Prostate gland (tissue), 2 donors: ENCODE measurements at regions not wholly inside any gene's neighbourhood (a gene's known extent, or its start where the extent isn't known, plus 50 kb on each side); places are given as distances from the start of the nearest gene placed in this dataset.
"Not testable (repeated sequence)": the region's sequence is repeated elsewhere in the genome, so short reads cannot be mapped to it uniquely, and the experiment has no call there.

ENCODE experiments used
- DNase-seq: peaks from one replicate; pipeline ENCODE4 v3.0.0-alpha.2; 2019; ENCODE audit warnings: low spot score
- H3K27ac ChIP-seq, 2 donors: fragments of 200-600 bp; sonication (generic); 2 replicates each; pipeline ENCODE4 v1.5.1; 2017 to 2019
- H3K27me3 ChIP-seq: fragments of 200-600 bp; sonication (generic); replicated peaks from 2 replicates; pipeline ENCODE4 v1.5.1; 2019; ENCODE audit not compliant: insufficient read depth
- H3K36me3 ChIP-seq, 2 donors: fragments of 200-600 bp; sonication (generic); 1 replicate in 1 of 2; 2 replicates in 1 of 2; pipeline versions ENCODE4 v1.5.1 to v1.8.1; 2017 to 2019
- H3K4me1 ChIP-seq: fragments of 200-600 bp; sonication (generic); replicated peaks from 2 replicates; pipeline ENCODE4 v1.5.1; 2019
- H3K4me3 ChIP-seq, 2 donors: fragments of 200-600 bp; sonication (generic); 2 replicates each; pipeline ENCODE4 v1.5.1; 2017 to 2019
- H3K9me3 ChIP-seq: fragments of 200-600 bp; sonication (generic); 2 replicates; pipeline ENCODE4 v1.5.1; 2017
- CTCF ChIP-seq, 4 experiments: fragments of 200-600 bp in 2 of 4; fragments of 450-650 bp in 2 of 4; sonication (generic) in 2 of 4; IDR thresholded peaks; 1 replicate in 3 of 4; 2 replicates in 1 of 4; pipeline ENCODE4 v1.5.1; 2016 to 2019; ENCODE audit warnings: antibody characterized with exemption in 4 of 4, mild to moderate bottlenecking in 2 of 4, moderate library complexity in 2 of 4
- POLR2A ChIP-seq: fragments of 450-650 bp; IDR thresholded peaks from one replicate; pipeline ENCODE4 v1.6.1; 2016; ENCODE audit warnings: antibody characterized with exemption, mild to moderate bottlenecking
- POLR2AphosphoS5 ChIP-seq: sonication (generic); formaldehyde crosslinking; IDR thresholded peaks from one replicate; pipeline ENCODE4 v1.6.1; 2017; ENCODE audit warnings: antibody characterized with exemption
- WGBS: methylation state at CpG from one replicate; pipeline ENCODE4 v1.1.5; 2018; 5-methylcytosine and 5-hydroxymethylcytosine counted together
- intact Hi-C: fragments of 100-400 bp; cut with DNase I; formaldehyde crosslinking; loops from one replicate; pipeline ENCODE4 v1.14.2; 2022

GRCh38 chr20:57818418-57819181, 108.8 kb upstream of the PMEPA1 start:
- Histone ChIP-seq H3K9me3 (no peaks in the 10 kb centered on the region), H3K36me3 (no peaks in the 10 kb centered on the region), H3K4me1 (no peaks in the 10 kb centered on the region), H3K4me3 (no peak overlapping the region), H3K27ac (no peak overlapping the region), H3K27me3 (no peaks in the 10 kb centered on the region)
- DNase-seq: no peak
- WGBS: 70% methylated on average over 12 of the region's 12 CpGs
- intact Hi-C loops: no loop called here
- TF ChIP-seq CTCF (IDR thresholded peaks at IDR 0.05) (no peak), POLR2AphosphoS5 (no peak), POLR2A (no peak)

GRCh38 chr20:57815405-57815804, 105.6 kb upstream of the PMEPA1 start:
- over 99% methylated on average over 4 of the region's 4 CpGs for WGBS
- Histone ChIP-seq H3K9me3 (no peaks in the 10 kb centered on the region), H3K27me3 (no peaks in the 10 kb centered on the region), H3K4me1 (peaks cover 2% of the 10 kb centered on the region), H3K36me3 (no peaks in the 10 kb centered on the region), H3K27ac (no peak overlapping the region), H3K4me3 (no peak overlapping the region)
- TF ChIP-seq POLR2A (no peak), CTCF (IDR thresholded peaks at IDR 0.05) (no peak), POLR2AphosphoS5 (no peak)
- no peak for DNase-seq
- intact Hi-C loops: no loop called here

GRCh38 chr20:57814529-57814928, 104.7 kb upstream of the PMEPA1 start:
- Histone ChIP-seq H3K9me3 (no peaks in the 10 kb centered on the region), H3K4me3 (no peak overlapping the region), H3K36me3 (no peaks in the 10 kb centered on the region), H3K4me1 (peaks cover 2% of the 10 kb centered on the region), H3K27me3 (no peaks in the 10 kb centered on the region), H3K27ac (no peak overlapping the region)
- intact Hi-C loops: no loop called here
- DNase-seq: no peak
- 97% methylated on average over 6 of the region's 6 CpGs for WGBS
- TF ChIP-seq CTCF (IDR thresholded peaks at IDR 0.05) (no peak), POLR2A (no peak), POLR2AphosphoS5 (no peak)

GRCh38 chr20:57813509-57814269, 103.9 kb upstream of the PMEPA1 start:
- WGBS: 95% methylated on average over 6 of the region's 6 CpGs
- Histone ChIP-seq H3K9me3 (no peaks in the 10 kb centered on the region), H3K27ac (no peak overlapping the region), H3K27me3 (no peaks in the 10 kb centered on the region), H3K4me3 (no peak overlapping the region), H3K36me3 (no peaks in the 10 kb centered on the region), H3K4me1 (peaks cover 2% of the 10 kb centered on the region)
- intact Hi-C loops: no loop called here
- TF ChIP-seq CTCF (IDR thresholded peaks at IDR 0.05): no peak
- no peak for TF ChIP-seq POLR2A
- TF ChIP-seq POLR2AphosphoS5: no peak
- no peak for DNase-seq

GRCh38 chr20:57812632-57813031, 102.8 kb upstream of the PMEPA1 start:
- DNase-seq, intact Hi-C loops, H3K27ac ChIP-seq, H3K36me3 ChIP-seq, H3K4me1 ChIP-seq, H3K4me3 ChIP-seq, H3K9me3 ChIP-seq, H3K27me3 ChIP-seq: not testable (repeated sequence)
- WGBS: 92% methylated on average over 4 of the region's 4 CpGs
